H1 (cell line): ENCODE measurements at regions not wholly inside any gene's neighbourhood (a gene's known extent, or its start where the extent isn't known, plus 50 kb on each side); places are given as distances from the start of the nearest gene placed in this dataset.

Source experiments
- CTCF ChIA-PET: fragments of 300-600 bp; sonication (Branson Sonifier 250); formaldehyde crosslinking; loops from one replicate; lab custom pipeline; 2021; ENCODE audit not compliant: partially characterized antibody; lab: Charles Lee
- POLR2A ChIA-PET: fragments of 300-600 bp; sonication (Branson Sonifier 250); formaldehyde crosslinking; loops from one replicate; lab custom pipeline; 2021; ENCODE audit warnings: inconsistent platforms; ENCODE audit not compliant: partially characterized antibody; lab: Charles Lee
- DNase-seq, 2 experiments: peaks; one replicate each; pipeline versions ENCODE4 v3.0.0 to v3.0.0-alpha.2; 2010 to 2022; ENCODE audit warnings: low spot score in 2 of 2, low read depth in 1 of 2, mixed read lengths in 1 of 2
- FAIRE-seq: peaks from 2 replicates; lab custom pipeline; 2011; peaks lifted over from hg19 to GRCh38; lab: Jason Lieb, UNC
- H2AFZ ChIP-seq: 2 replicates; pipeline ENCODE4 v1.8.1; 2012; ENCODE audit warnings: low read length, inconsistent platforms
- H2AK5ac ChIP-seq: 2 replicates; pipeline ENCODE4 v1.6.1; 2013; ENCODE audit warnings: low read depth, low read length
- H2BK120ac ChIP-seq: replicated peaks from 2 replicates; pipeline ENCODE3; 2013; ENCODE audit warnings: low read depth, low read length, inconsistent platforms
- H2BK12ac ChIP-seq: 2 replicates; pipeline ENCODE4 v1.6.1; 2013; ENCODE audit warnings: low read depth, low read length
- H2BK15ac ChIP-seq: 2 replicates; pipeline ENCODE4 v1.6.1; 2013; ENCODE audit warnings: low read length
- H2BK20ac ChIP-seq: 2 replicates; pipeline ENCODE4 v1.6.1; 2013; ENCODE audit warnings: low read length
- H2BK5ac ChIP-seq: 2 replicates; pipeline ENCODE4 v1.6.1; 2013; ENCODE audit warnings: low read depth, low read length
- H3K14ac ChIP-seq: 2 replicates; pipeline ENCODE4 v1.6.1; 2013; ENCODE audit warnings: inconsistent platforms; ENCODE audit not compliant: insufficient read length
- H3K18ac ChIP-seq: 2 replicates; pipeline ENCODE4 v1.6.1; 2013; ENCODE audit warnings: low read length; ENCODE audit errors: extremely low read depth
- H3K23ac ChIP-seq: 2 replicates; pipeline ENCODE4 v1.6.1; 2013; ENCODE audit warnings: inconsistent platforms; ENCODE audit not compliant: insufficient read length
- H3K23me2 ChIP-seq: 2 replicates; pipeline ENCODE4 v1.6.1; 2013; ENCODE audit warnings: low read depth, low read length
- H3K27ac ChIP-seq: 2 replicates; pipeline ENCODE4 v1.6.1; 2011; ENCODE audit warnings: low read depth, low read length, inconsistent platforms
- H3K27me3 ChIP-seq, 4 experiments: replicated peaks in 1 of 4; 1 replicate in 1 of 4; 2 replicates in 3 of 4; pipeline versions ENCODE4 v1.6.1 to v1.8.1; 2011 to 2013; ENCODE audit warnings: low read length in 3 of 4, mild to moderate bottlenecking in 3 of 4, inconsistent platforms in 2 of 4, mixed read lengths in 2 of 4, moderate library complexity in 1 of 4; ENCODE audit not compliant: control insufficient read depth in 3 of 4, insufficient read depth in 3 of 4; ENCODE audit errors: extremely low read depth in 1 of 4
- H3K36me3 ChIP-seq, 4 experiments: 2 replicates each; pipeline versions ENCODE4 v1.6.1 to v1.8.1; 2011 to 2013; ENCODE audit warnings: mild to moderate bottlenecking in 4 of 4, low read length in 3 of 4, moderate library complexity in 2 of 4, control low read depth in 1 of 4, inconsistent platforms in 1 of 4; ENCODE audit not compliant: insufficient read depth in 4 of 4, control insufficient read depth in 2 of 4
- H3K4ac ChIP-seq: replicated peaks from 2 replicates; pipeline ENCODE3; 2013; ENCODE audit warnings: low read length, low read depth, mixed read lengths, inconsistent platforms; ENCODE audit not compliant: insufficient read length
- H3K4me1 ChIP-seq, 4 experiments: replicated peaks in 1 of 4; 1 replicate in 1 of 4; 2 replicates in 3 of 4; pipeline versions ENCODE4 v1.6.1 to v1.8.1; 2011 to 2013; ENCODE audit warnings: low read length in 3 of 4, inconsistent platforms in 2 of 4, mixed read lengths in 1 of 4; ENCODE audit not compliant: insufficient read depth in 4 of 4, control insufficient read depth in 3 of 4
- H3K4me2 ChIP-seq, 2 experiments: 2 replicates each; pipeline versions ENCODE4 v1.6.1 to v1.8.1; 2011 to 2013; ENCODE audit warnings: low read depth in 2 of 2, low read length in 2 of 2, control low read depth in 1 of 2, inconsistent platforms in 1 of 2, mild to moderate bottlenecking in 1 of 2; ENCODE audit not compliant: insufficient read depth in 1 of 2
- H3K4me3 ChIP-seq, 4 experiments: fragments of 200-600, 300-600 bp in 1 of 4; sonication (generic), shearing (Covaris generic), sonication (Bioruptor Twin) in 1 of 4; 2 replicates each; pipeline versions ENCODE4 v1.5.1 to v1.8.1; 2011 to 2016; ENCODE audit warnings: low read length in 4 of 4, low read depth in 3 of 4, control low read depth in 2 of 4, inconsistent platforms in 2 of 4, mild to moderate bottlenecking in 2 of 4, mixed read lengths in 1 of 4, moderate library complexity in 1 of 4; ENCODE audit not compliant: insufficient read depth in 2 of 4; ENCODE audit errors: extremely low read depth in 1 of 4
- H3K56ac ChIP-seq: replicated peaks from 2 replicates; pipeline ENCODE3; 2013; ENCODE audit warnings: low read depth, mild to moderate bottlenecking, mixed read lengths, low read length, inconsistent platforms; ENCODE audit not compliant: insufficient read length
- H3K79me1 ChIP-seq: 2 replicates; pipeline ENCODE4 v1.6.1; 2013; ENCODE audit warnings: low read depth, low read length, control low read depth
- H3K79me2 ChIP-seq, 2 experiments: 2 replicates each; pipeline versions ENCODE4 v1.6.1 to v1.8.1; 2012 to 2013; ENCODE audit warnings: low read length in 2 of 2, mild to moderate bottlenecking in 2 of 2, inconsistent platforms in 1 of 2; ENCODE audit not compliant: insufficient read depth in 2 of 2, control insufficient read depth in 1 of 2
- H3K9ac ChIP-seq, 4 experiments: replicated peaks in 1 of 4; 1 replicate in 1 of 4; 2 replicates in 3 of 4; pipeline versions ENCODE4 v1.6.1 to v1.8.1; 2011 to 2013; ENCODE audit warnings: low read depth in 3 of 4, low read length in 3 of 4, control low read depth in 2 of 4, mild to moderate bottlenecking in 2 of 4, moderate library complexity in 2 of 4, inconsistent platforms in 1 of 4; ENCODE audit errors: extremely low read depth in 1 of 4
- H3K9me3 ChIP-seq, 2 experiments: 2 replicates each; pipeline versions ENCODE4 v1.6.1 to v1.8.1; 2012 to 2013; ENCODE audit warnings: mild to moderate bottlenecking in 2 of 2, moderate library complexity in 2 of 2, control low read depth in 1 of 2, inconsistent platforms in 1 of 2, low read depth in 1 of 2, low read length in 1 of 2, mixed read lengths in 1 of 2; ENCODE audit not compliant: insufficient read depth in 2 of 2
- H4K20me1 ChIP-seq, 2 experiments: replicated peaks in 1 of 2; 2 replicates each; pipeline versions ENCODE3 to v1.8.1; 2011 to 2013; ENCODE audit warnings: inconsistent platforms in 2 of 2, low read length in 2 of 2, mild to moderate bottlenecking in 1 of 2; ENCODE audit not compliant: insufficient read depth in 2 of 2, control insufficient read depth in 1 of 2
- H4K5ac ChIP-seq: 2 replicates; pipeline ENCODE4 v1.6.1; 2013; ENCODE audit warnings: low read length, low read depth, mixed read lengths, inconsistent platforms; ENCODE audit not compliant: insufficient read length
- H4K8ac ChIP-seq: 2 replicates; pipeline ENCODE4 v1.8.0; 2013; ENCODE audit warnings: mild to moderate bottlenecking, moderate library complexity, low read length, inconsistent platforms; ENCODE audit not compliant: insufficient read depth; ENCODE audit errors: extremely low read depth
- H4K91ac ChIP-seq: replicated peaks from 2 replicates; pipeline ENCODE3; 2013; ENCODE audit warnings: low read length, mixed read lengths, inconsistent platforms; ENCODE audit not compliant: insufficient read length
- CHD1 ChIP-seq: IDR thresholded peaks from 2 replicates; pipeline ENCODE4 v1.6.1; 2012; ENCODE audit warnings: low read depth, low read length, improper control_type of control experiment
- GABPA ChIP-seq: IDR thresholded peaks from 2 replicates; pipeline ENCODE4 v1.6.1; 2011; ENCODE audit warnings: mild to moderate bottlenecking, low read length, moderate library complexity, borderline replicate concordance; ENCODE audit not compliant: insufficient read depth
- HDAC2 ChIP-seq, 2 experiments: fragments of 300-600 bp in 1 of 2; sonication (generic) in 1 of 2; IDR thresholded peaks; 2 replicates each; pipeline ENCODE4 v1.6.1; 2011 to 2012; ENCODE audit warnings: low read depth in 2 of 2, low read length in 2 of 2, mild to moderate bottlenecking in 2 of 2, moderate library complexity in 2 of 2, borderline replicate concordance in 1 of 2, inconsistent platforms in 1 of 2
- KDM5A ChIP-seq: fragments of 200-600 bp; IDR thresholded peaks from 2 replicates; pipeline ENCODE4 v1.7.1; 2012; ENCODE audit warnings: mild to moderate bottlenecking, low read length, inconsistent platforms, mixed read lengths
- MAX ChIP-seq: IDR thresholded peaks from 2 replicates; pipeline ENCODE4 v1.6.1; 2012; ENCODE audit warnings: inconsistent platforms
- PHF8 ChIP-seq: fragments of 200-600 bp; sonication (generic); conservative IDR thresholded peaks from 2 replicates; pipeline ENCODE4 v1.7.1; 2012; ENCODE audit warnings: low read depth, mild to moderate bottlenecking, inconsistent platforms, low read length, moderate library complexity
- POLR2A ChIP-seq, 2 experiments: IDR thresholded peaks; 1 replicate in 1 of 2; 2 replicates in 1 of 2; pipeline ENCODE4 v1.6.1; 2011; ENCODE audit warnings: low read depth in 2 of 2, low read length in 2 of 2, mild to moderate bottlenecking in 2 of 2; ENCODE audit errors: control extremely low read depth in 1 of 2
- RAD21 ChIP-seq, 2 experiments: IDR thresholded peaks in 1 of 2; conservative IDR thresholded peaks in 1 of 2; 2 replicates each; pipeline ENCODE4 v1.6.1; 2011; ENCODE audit warnings: low read depth in 2 of 2, low read length in 2 of 2, improper control_type of control experiment in 1 of 2, inconsistent platforms in 1 of 2, mild to moderate bottlenecking in 1 of 2, moderate library complexity in 1 of 2
- SIX5 ChIP-seq: IDR thresholded peaks from 2 replicates; pipeline ENCODE4 v1.6.1; 2011; ENCODE audit warnings: mild to moderate bottlenecking, low read depth, low read length
- SP1 ChIP-seq: IDR thresholded peaks from 2 replicates; pipeline ENCODE4 v1.6.1; 2011; ENCODE audit warnings: low read depth, low read length
- SRF ChIP-seq: IDR thresholded peaks from 2 replicates; pipeline ENCODE4 v1.6.1; 2011; ENCODE audit warnings: mild to moderate bottlenecking, low read depth, low read length, moderate library complexity
- TAF1 ChIP-seq: IDR thresholded peaks from 2 replicates; pipeline ENCODE4 v1.6.1; 2011; ENCODE audit warnings: mild to moderate bottlenecking, low read depth, low read length
- WGBS, 2 experiments: shearing (Covaris generic) in 1 of 2; methylation state at CpG; one replicate each; pipeline versions ENCODE4 v1.1.6 to v1.1.7; 2013 to 2015; ENCODE audit warnings: low lambda C conversion rate in 2 of 2, mixed read lengths in 2 of 2, inconsistent platforms in 1 of 2, low coverage in 1 of 2, missing lambda C conversion rate in 1 of 2; ENCODE audit not compliant: insufficient replicate concordance in 2 of 2, insufficient coverage in 1 of 2, insufficient read length in 1 of 2; ENCODE audit errors: extremely low coverage in 1 of 2, missing lambda C conversion rate in 1 of 2; 5-methylcytosine and 5-hydroxymethylcytosine counted together

GRCh38 chr6:87901613-87902012 is 146.0 kb upstream of the SPACA1 start:
- ChIA-PET POLR2A (no interaction called here), CTCF (interaction anchor here (0.8 kb wide), 1 partner anchor 43 kb away, joined by 3 read pairs; no protein-coding TSS in a partner anchor)
- H3K79me2 ChIP-seq: no peaks in the 10 kb centered on the region
- no peaks in the 10 kb centered on the region for H3K36me3 ChIP-seq
- no peak overlapping the region for H3K4ac ChIP-seq
- no peak for TF ChIP-seq CHD1
- TF ChIP-seq SP1: no peak
- TF ChIP-seq SIX5: no peak
- TF ChIP-seq GABPA: no peak
- TF ChIP-seq POLR2A (IDR thresholded peaks at IDR 0.05; ENCODE audit: control extremely low read depth in 1 of 2, low read depth in 2 of 2, low read length in 2 of 2): no peak
- no peak for TF ChIP-seq RAD21 (IDR thresholded peaks at IDR 0.05 in 1 of 2, conservative IDR thresholded peaks at IDR 0.05 in 1 of 2; ENCODE audit: low read depth in 2 of 2, low read length in 2 of 2)
- no peak for TF ChIP-seq TAF1
- TF ChIP-seq SRF: no peak
- TF ChIP-seq PHF8: no peak
- TF ChIP-seq HDAC2 (IDR thresholded peaks at IDR 0.05; ENCODE audit: borderline replicate concordance in 1 of 2, low read depth in 2 of 2, low read length in 2 of 2): no peak
- no peak for TF ChIP-seq MAX
- no peak for TF ChIP-seq KDM5A
- no peak overlapping the region for H3K18ac ChIP-seq
- H3K56ac ChIP-seq: no peak overlapping the region
- no peak overlapping the region for H4K91ac ChIP-seq
- peaks cover 3 to 23% (median 13%) of the 10 kb centered on the region in 4 experiments; a peak in 5 of 7 replicates for H3K4me1 ChIP-seq
- no peaks in the 10 kb centered on the region for H3K23me2 ChIP-seq
- FAIRE-seq: no peak
- no peak overlapping the region for H2BK15ac ChIP-seq
- H2AFZ ChIP-seq: no peak overlapping the region
- peaks cover 0 to 1% (median 0%) of the 10 kb centered on the region in 4 experiments; a peak in 1 of 7 replicates for H3K27me3 ChIP-seq
- no peak overlapping the region for H4K5ac ChIP-seq
- H3K4me2 ChIP-seq: no peak overlapping the region
- H3K14ac ChIP-seq: no peak overlapping the region
- H2BK12ac ChIP-seq: no peak overlapping the region
- H2BK5ac ChIP-seq: no peak overlapping the region
- H2BK20ac ChIP-seq: no peak overlapping the region
- no peak overlapping the region for H3K4me3 ChIP-seq
- H3K27ac ChIP-seq: no peak overlapping the region
- no peak overlapping the region for H3K9ac ChIP-seq
- 100% methylated on average over 1 of the region's 1 CpG; no CpG with 5 or more reads in 1 of the 2 experiments for WGBS, 2 experiments
- H4K8ac ChIP-seq: no peak overlapping the region
- no peak for DNase-seq
- no peak overlapping the region for H3K23ac ChIP-seq
- no peaks in the 10 kb centered on the region for H3K9me3 ChIP-seq
- peaks cover 0 to 1% of the 10 kb centered on the region in 2 experiments for H4K20me1 ChIP-seq
- no peak overlapping the region for H2BK120ac ChIP-seq
- no peak overlapping the region for H2AK5ac ChIP-seq
- no peaks in the 10 kb centered on the region for H3K79me1 ChIP-seq
